ENCODE measurements at regions not wholly inside any gene's neighbourhood (a gene's known extent, or its start where the extent isn't known, plus 50 kb on each side); places are given as distances from the start of the nearest gene placed in this dataset.

- CTCF ChIA-PET = interaction anchor here (0.7 kb wide), 1 partner anchor 531 kb away, joined by 3 read pairs; no protein-coding TSS in a partner anchor
- intact Hi-C loops (cut with micrococcal nuclease) = no loop called here
- no peaks in the 10 kb centered on the region for H3K36me3 Mint-ChIP-seq
- peaks cover 2% of the 10 kb centered on the region for H3K27me3 Mint-ChIP-seq
- H3K4me3 Mint-ChIP-seq = no peak overlapping the region
- no peak for DNase-seq
- H3K9me3 Mint-ChIP-seq = peaks cover 2% of the 10 kb centered on the region
- no peak overlapping the region for H3K27ac Mint-ChIP-seq
- POLR2A ChIA-PET = no interaction called here
- H3K4me1 Mint-ChIP-seq (ENCODE audit: low read depth) = no peaks in the 10 kb centered on the region
These were observed 87.8 kb upstream of the DOCK10 start for GRCh38 chr2:225130093-225130492.

GRCh38 chr2:225124311-225125017 is 82.2 kb upstream of the DOCK10 start:
- POLR2A ChIA-PET = no interaction called here
- no peak overlapping the region for H3K27ac Mint-ChIP-seq
- no peaks in the 10 kb centered on the region for H3K4me1 Mint-ChIP-seq (ENCODE audit: low read depth)
- no peaks in the 10 kb centered on the region for H3K27me3 Mint-ChIP-seq
- no peak for DNase-seq
- H3K4me3 Mint-ChIP-seq = no peak overlapping the region
- intact Hi-C loops (cut with micrococcal nuclease) = no loop called here
- CTCF ChIA-PET = interaction anchor here (1.1 to 2.3 kb wide), 4 partner anchors 69 to 1678 kb away, joined by 3 to 22 read pairs (median 6); no protein-coding TSS in a partner anchor
- no peaks in the 10 kb centered on the region for H3K9me3 Mint-ChIP-seq
- no peaks in the 10 kb centered on the region for H3K36me3 Mint-ChIP-seq

GRCh38 chr2:225122583-225123486 is 80.6 kb upstream of the DOCK10 start:
- intact Hi-C loops (cut with micrococcal nuclease) = loop anchor here (1.0 to 2.0 kb wide), 2 partner anchors 162 to 537 kb away; no protein-coding TSS in a partner anchor
- no peak overlapping the region for H3K4me3 Mint-ChIP-seq
- CTCF ChIA-PET = interaction anchor here (0.7 to 2.3 kb wide), 7 partner anchors 50 to 538 kb away, joined by 3 to 22 read pairs (median 4); no protein-coding TSS in a partner anchor
- POLR2A ChIA-PET = no interaction called here
- H3K4me1 Mint-ChIP-seq (ENCODE audit: low read depth) = no peaks in the 10 kb centered on the region
- no peaks in the 10 kb centered on the region for H3K36me3 Mint-ChIP-seq
- no peaks in the 10 kb centered on the region for H3K27me3 Mint-ChIP-seq
- peak; percentile 18 for DNase-seq
- no peak overlapping the region for H3K27ac Mint-ChIP-seq
- H3K9me3 Mint-ChIP-seq = no peaks in the 10 kb centered on the region

- H3K36me3 Mint-ChIP-seq = no peaks in the 10 kb centered on the region
- peak; percentile 15 for DNase-seq
- no peaks in the 10 kb centered on the region for H3K4me1 Mint-ChIP-seq (ENCODE audit: low read depth)
- no peak overlapping the region for H3K27ac Mint-ChIP-seq
- intact Hi-C loops (cut with micrococcal nuclease) = loop anchor here (2.0 kb wide), 1 partner anchor 163 kb away; no protein-coding TSS in a partner anchor
- no peaks in the 10 kb centered on the region for H3K9me3 Mint-ChIP-seq
- H3K4me3 Mint-ChIP-seq = no peak overlapping the region
- no peaks in the 10 kb centered on the region for H3K27me3 Mint-ChIP-seq
- ChIA-PET POLR2A (no interaction called here), CTCF (interaction anchor here (0.9 to 1.9 kb wide), 2 partner anchors 120 to 539 kb away, joined by 3 to 11 read pairs; no protein-coding TSS in a partner anchor)
These were observed 79.7 kb upstream of the DOCK10 start for GRCh38 chr2:225122007-225122406.

- no peaks in the 10 kb centered on the region for H3K27me3 Mint-ChIP-seq
- no peaks in the 10 kb centered on the region for H3K9me3 Mint-ChIP-seq
- no peaks in the 10 kb centered on the region for H3K4me1 Mint-ChIP-seq (ENCODE audit: low read depth)
- DNase-seq = no peak
- no peak overlapping the region for H3K27ac Mint-ChIP-seq
- intact Hi-C loops (cut with micrococcal nuclease) = no loop called here
- ChIA-PET CTCF (no interaction called here), POLR2A (no interaction called here)
- no peak overlapping the region for H3K4me3 Mint-ChIP-seq
- no peaks in the 10 kb centered on the region for H3K36me3 Mint-ChIP-seq
These were observed 77.9 kb upstream of the DOCK10 start for GRCh38 chr2:225120186-225120585.

- Mint-ChIP-seq H3K4me3 (no peak overlapping the region), H3K27me3 (no peaks in the 10 kb centered on the region), H3K36me3 (no peaks in the 10 kb centered on the region), H3K4me1 (ENCODE audit: low read depth) (no peaks in the 10 kb centered on the region), H3K9me3 (no peaks in the 10 kb centered on the region), H3K27ac (no peak overlapping the region)
- ChIA-PET CTCF (no interaction called here), POLR2A (no interaction called here)
- no peak for DNase-seq
- intact Hi-C loops (cut with micrococcal nuclease) = no loop called here
These were observed 74.9 kb upstream of the DOCK10 start for GRCh38 chr2:225117051-225117716.

GRCh38 chr2:225114786-225115323 is 72.6 kb upstream of the DOCK10 start:
- intact Hi-C loops (cut with micrococcal nuclease) = no loop called here
- H3K4me1 Mint-ChIP-seq (ENCODE audit: low read depth) = no peaks in the 10 kb centered on the region
- H3K27me3 Mint-ChIP-seq = no peaks in the 10 kb centered on the region
- no peaks in the 10 kb centered on the region for H3K36me3 Mint-ChIP-seq
- ChIA-PET CTCF (no interaction called here), POLR2A (no interaction called here)
- H3K27ac Mint-ChIP-seq = no peak overlapping the region
- no peaks in the 10 kb centered on the region for H3K9me3 Mint-ChIP-seq
- DNase-seq = no peak
- no peak overlapping the region for H3K4me3 Mint-ChIP-seq

GRCh38 chr2:225113371-225114015 is 71.2 kb upstream of the DOCK10 start:
- intact Hi-C loops (cut with micrococcal nuclease) = no loop called here

GRCh38 chr2:225112362-225113126 is 70.3 kb upstream of the DOCK10 start:
- CTCF ChIA-PET = no interaction called here
- Mint-ChIP-seq H3K27me3 (no peaks in the 10 kb centered on the region), H3K4me3 (no peak overlapping the region), H3K4me1 (ENCODE audit: low read depth) (no peaks in the 10 kb centered on the region), H3K9me3 (no peaks in the 10 kb centered on the region), H3K27ac (no peak overlapping the region), H3K36me3 (no peaks in the 10 kb centered on the region)
- POLR2A ChIA-PET = no interaction called here
- intact Hi-C loops (cut with micrococcal nuclease) = no loop called here
- DNase-seq = no peak

More at GRCh38 chr2:225113371-225114015, 71.2 kb upstream of the DOCK10 start:
- Mint-ChIP-seq H3K27ac (no peak overlapping the region), H3K27me3 (no peaks in the 10 kb centered on the region), H3K4me3 (no peak overlapping the region), H3K4me1 (ENCODE audit: low read depth) (no peaks in the 10 kb centered on the region), H3K36me3 (no peaks in the 10 kb centered on the region), H3K9me3 (no peaks in the 10 kb centered on the region)
- ChIA-PET POLR2A (no interaction called here), CTCF (interaction anchor here (1.0 kb wide), 1 partner anchor 101 kb away, joined by 3 read pairs; no protein-coding TSS in a partner anchor)
- no peak for DNase-seq

GRCh38 chr2:225108805-225109204 is 66.5 kb upstream of the DOCK10 start:
- ChIA-PET POLR2A (no interaction called here), CTCF (no interaction called here)
- Mint-ChIP-seq H3K4me3 (no peak overlapping the region), H3K4me1 (ENCODE audit: low read depth) (no peaks in the 10 kb centered on the region), H3K27me3 (no peaks in the 10 kb centered on the region), H3K36me3 (no peaks in the 10 kb centered on the region), H3K9me3 (no peaks in the 10 kb centered on the region), H3K27ac (no peak overlapping the region)
- intact Hi-C loops (cut with micrococcal nuclease) = no loop called here
- DNase-seq = no peak

- ChIA-PET CTCF (no interaction called here), POLR2A (no interaction called here)
- DNase-seq = no peak
- Mint-ChIP-seq H3K27me3 (no peaks in the 10 kb centered on the region), H3K9me3 (no peaks in the 10 kb centered on the region), H3K36me3 (no peaks in the 10 kb centered on the region), H3K4me3 (no peak overlapping the region), H3K27ac (no peak overlapping the region), H3K4me1 (ENCODE audit: low read depth) (no peaks in the 10 kb centered on the region)
- intact Hi-C loops (cut with micrococcal nuclease) = no loop called here
These were observed 62.7 kb upstream of the DOCK10 start for GRCh38 chr2:225104971-225105370.
